ENCODE measurements at regions not wholly inside any gene's neighbourhood (a gene's known extent, or its start where the extent isn't known, plus 50 kb on each side); places are given as distances from the start of the nearest gene placed in this dataset.

DNA sequence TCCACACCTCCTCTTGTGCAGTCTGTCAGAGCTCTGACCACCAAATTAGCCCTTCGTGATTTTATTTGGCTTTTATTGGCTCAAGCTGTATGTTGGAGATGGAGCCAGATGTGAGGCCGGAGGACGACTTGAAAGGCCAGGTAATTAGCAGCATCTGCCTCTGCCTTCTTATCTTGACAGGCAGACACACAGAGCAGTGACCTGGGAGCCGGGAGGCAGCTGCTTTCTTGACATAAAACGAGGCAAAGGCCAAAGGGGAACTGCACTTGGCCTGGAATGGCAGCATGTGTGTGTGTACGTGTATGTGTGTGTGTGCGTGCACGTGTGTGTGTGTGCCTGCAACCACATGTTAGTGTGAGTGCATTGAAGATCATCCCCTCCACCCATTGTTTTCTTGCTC lies 56.9 kb upstream of the BRD7 start:
- H3K9me3 ChIP-seq (replicated peaks; ENCODE audit: control insufficient read depth, insufficient read depth, low read length): no peaks in the 10 kb centered on the region
- dilution Hi-C loops (cut with MboI; ENCODE audit: extremely low pct_ligation_motif_present, low sequenced_read_pairs): no loop called here
- no peak for TF ChIP-seq GATA2 (IDR thresholded peaks at IDR 0.05; ENCODE audit: insufficient read depth, insufficient read length, low read depth, low read length)
- no peak for TF ChIP-seq FOS (IDR thresholded peaks at IDR 0.05; ENCODE audit: borderline replicate concordance, insufficient read depth, low read length)
- no peak for TF ChIP-seq EZH2 (IDR thresholded peaks at IDR 0.05; ENCODE audit: borderline replicate concordance, low read depth, low read length, severe bottlenecking)
- TF ChIP-seq MAX (IDR thresholded peaks at IDR 0.05; ENCODE audit: insufficient read depth, insufficient read length): no peak
- no peak for TF ChIP-seq MYC (IDR thresholded peaks at IDR 0.05; ENCODE audit: low read depth, low read length)
- TF ChIP-seq JUN (IDR thresholded peaks at IDR 0.05; ENCODE audit: borderline replicate concordance, insufficient read depth, insufficient read length, low read depth): no peak
- no peak for TF ChIP-seq CTCF (IDR thresholded peaks at IDR 0.05; ENCODE audit: extremely low read depth in 1 of 2, insufficient read depth in 1 of 2, low read depth in 1 of 2, low read length in 2 of 2)
- no peak for TF ChIP-seq POLR2AphosphoS5 (IDR thresholded peaks at IDR 0.05; ENCODE audit: insufficient read depth, low read depth, low read length)
- no peak for TF ChIP-seq POLR2A (IDR thresholded peaks at IDR 0.05; ENCODE audit: low read depth, low read length)
- ChIA-PET POLR2A (no interaction called here), CTCF (no interaction called here)
- no peak overlapping the region for H3K27ac ChIP-seq (ENCODE audit: insufficient read depth, low read depth, low read length)
- no peak for DNase-seq (ENCODE audit: low read depth, low spot score)
- no peaks in the 10 kb centered on the region for H3K79me2 ChIP-seq (ENCODE audit: control insufficient read depth, insufficient read depth, low read length)
- no peak overlapping the region for H3K4me3 ChIP-seq (replicated peaks in 1 of 3; ENCODE audit: insufficient read depth in 1 of 3, low read depth in 1 of 3, low read length in 3 of 3)
- BruUV-seq (replicated peaks): no TSS peak
- no peaks in the 10 kb centered on the region for H3K4me1 ChIP-seq (ENCODE audit: control insufficient read depth, extremely low read depth, insufficient read depth, low read length)
- intact Hi-C loops (cut with micrococcal nuclease): no loop called here
- no peak overlapping the region for H3K4me2 ChIP-seq (ENCODE audit: insufficient read depth, low read length)
- no peaks in the 10 kb centered on the region for H3K9me1 ChIP-seq (replicated peaks; ENCODE audit: control insufficient read depth, extremely low read depth, insufficient read depth, low read length)
- H3K36me3 ChIP-seq (ENCODE audit: control insufficient read depth in 2 of 2, extremely low read depth in 1 of 2, insufficient read depth in 2 of 2, low read length in 2 of 2): no peaks in the 10 kb centered on the region
- no peak overlapping the region for H2AFZ ChIP-seq (ENCODE audit: low read depth, low read length)
- H3K9ac ChIP-seq (replicated peaks; ENCODE audit: extremely low read depth, insufficient read depth, low read length): no peak overlapping the region
- no peaks in the 10 kb centered on the region for H3K27me3 ChIP-seq (ENCODE audit: control insufficient read depth in 2 of 2, insufficient read depth in 2 of 2, low read length in 2 of 2)
- H4K20me1 ChIP-seq (replicated peaks; ENCODE audit: control insufficient read depth, extremely low read depth, insufficient read depth, low read length): no peaks in the 10 kb centered on the region
- FAIRE-seq: no peak
